ENCODE measurements at regions not wholly inside any gene's neighbourhood (a gene's known extent, or its start where the extent isn't known, plus 50 kb on each side); places are given as distances from the start of the nearest gene placed in this dataset.

GRCh38 chr4:64125354-64125753, 283.9 kb downstream of the TECRL start:
- no peaks in the 10 kb centered on the region for H3K4me1 ChIP-seq (ENCODE audit: control insufficient read depth, low read length)
- no peak overlapping the region for H3K4me3 ChIP-seq (ENCODE audit: low read length)
- TF ChIP-seq CTCF (IDR thresholded peaks at IDR 0.05; ENCODE audit: low read depth, low read length, poor library complexity, severe bottlenecking) (no peak), EZH2phosphoT487 (IDR thresholded peaks at IDR 0.05; ENCODE audit: borderline replicate concordance, low read length) (no peak)
- no peaks in the 10 kb centered on the region; the same call in 1 of the 2 replicates for H3K9me3 ChIP-seq (ENCODE audit: control insufficient read depth, insufficient read depth, low read length)
- H3K27ac ChIP-seq (ENCODE audit: low read depth, low read length): no peak overlapping the region
- H3K27me3 ChIP-seq (ENCODE audit: control insufficient read depth, low read length): no peaks in the 10 kb centered on the region
- H3K4me2 ChIP-seq (ENCODE audit: low read length): no peak overlapping the region
- no peaks in the 10 kb centered on the region for H4K20me1 ChIP-seq (ENCODE audit: control insufficient read depth, insufficient read depth, low read depth, low read length)
- no peaks in the 10 kb centered on the region for H3F3A ChIP-seq (ENCODE audit: control insufficient read depth, insufficient read depth)
- H3K79me2 ChIP-seq (ENCODE audit: control insufficient read depth, low read length): no peaks in the 10 kb centered on the region
- H3K9me2 ChIP-seq (replicated peaks; ENCODE audit: control insufficient read depth, low read length): no peaks in the 10 kb centered on the region
- H3K36me3 ChIP-seq (ENCODE audit: control insufficient read depth, low read length): no peaks in the 10 kb centered on the region

- H3K4me2 ChIP-seq (ENCODE audit: low read length): no peak overlapping the region
- no peak for TF ChIP-seq EZH2phosphoT487 (IDR thresholded peaks at IDR 0.05; ENCODE audit: borderline replicate concordance, low read length)
- no peak for TF ChIP-seq CTCF (IDR thresholded peaks at IDR 0.05; ENCODE audit: low read depth, low read length, poor library complexity, severe bottlenecking)
- no peaks in the 10 kb centered on the region; the same call in 1 of the 2 replicates for H3K9me3 ChIP-seq (ENCODE audit: control insufficient read depth, insufficient read depth, low read length)
- H3K27me3 ChIP-seq (ENCODE audit: control insufficient read depth, low read length): no peaks in the 10 kb centered on the region
- no peak overlapping the region for H3K27ac ChIP-seq (ENCODE audit: low read depth, low read length)
- no peaks in the 10 kb centered on the region for H3K79me2 ChIP-seq (ENCODE audit: control insufficient read depth, low read length)
- H3K36me3 ChIP-seq (ENCODE audit: control insufficient read depth, low read length): no peaks in the 10 kb centered on the region
- no peaks in the 10 kb centered on the region for H3K9me2 ChIP-seq (replicated peaks; ENCODE audit: control insufficient read depth, low read length)
- no peak overlapping the region for H3K4me3 ChIP-seq (ENCODE audit: low read length)
- no peaks in the 10 kb centered on the region for H3F3A ChIP-seq (ENCODE audit: control insufficient read depth, insufficient read depth)
- H4K20me1 ChIP-seq (ENCODE audit: control insufficient read depth, insufficient read depth, low read depth, low read length): no peaks in the 10 kb centered on the region
- no peaks in the 10 kb centered on the region for H3K4me1 ChIP-seq (ENCODE audit: control insufficient read depth, low read length)
Measured at GRCh38 chr4:64121803-64122202, 287.4 kb downstream of the TECRL start.

GRCh38 chr4:64105903-64106302, 303.3 kb downstream of the TECRL start:
- no peaks in the 10 kb centered on the region for H3K79me2 ChIP-seq (ENCODE audit: control insufficient read depth, low read length)
- H3K4me3 ChIP-seq (ENCODE audit: low read length): no peak overlapping the region
- no peak overlapping the region for H3K4me2 ChIP-seq (ENCODE audit: low read length)
- H3K4me1 ChIP-seq (ENCODE audit: control insufficient read depth, low read length): no peaks in the 10 kb centered on the region
- no peak for TF ChIP-seq EZH2phosphoT487 (IDR thresholded peaks at IDR 0.05; ENCODE audit: borderline replicate concordance, low read length)
- no peak for TF ChIP-seq CTCF (IDR thresholded peaks at IDR 0.05; ENCODE audit: low read depth, low read length, poor library complexity, severe bottlenecking)
- H3F3A ChIP-seq (ENCODE audit: control insufficient read depth, insufficient read depth): no peaks in the 10 kb centered on the region
- no peaks in the 10 kb centered on the region for H3K9me2 ChIP-seq (replicated peaks; ENCODE audit: control insufficient read depth, low read length)
- H4K20me1 ChIP-seq (ENCODE audit: control insufficient read depth, insufficient read depth, low read depth, low read length): no peaks in the 10 kb centered on the region
- H3K36me3 ChIP-seq (ENCODE audit: control insufficient read depth, low read length): no peaks in the 10 kb centered on the region
- no peaks in the 10 kb centered on the region for H3K9me3 ChIP-seq (ENCODE audit: control insufficient read depth, insufficient read depth, low read length)
- H3K27me3 ChIP-seq (ENCODE audit: control insufficient read depth, low read length): no peaks in the 10 kb centered on the region
- H3K27ac ChIP-seq (ENCODE audit: low read depth, low read length): no peak overlapping the region

GRCh38 chr4:64095398-64095797, 313.9 kb downstream of the TECRL start:
- no peaks in the 10 kb centered on the region for H4K20me1 ChIP-seq (ENCODE audit: control insufficient read depth, insufficient read depth, low read depth, low read length)
- no peaks in the 10 kb centered on the region for H3F3A ChIP-seq (ENCODE audit: control insufficient read depth, insufficient read depth)
- H3K79me2 ChIP-seq (ENCODE audit: control insufficient read depth, low read length): no peaks in the 10 kb centered on the region
- H3K27ac ChIP-seq (ENCODE audit: low read depth, low read length): no peak overlapping the region
- TF ChIP-seq CTCF (IDR thresholded peaks at IDR 0.05; ENCODE audit: low read depth, low read length, poor library complexity, severe bottlenecking) (no peak), EZH2phosphoT487 (IDR thresholded peaks at IDR 0.05; ENCODE audit: borderline replicate concordance, low read length) (no peak)
- H3K4me2 ChIP-seq (ENCODE audit: low read length): no peak overlapping the region
- H3K9me2 ChIP-seq (replicated peaks; ENCODE audit: control insufficient read depth, low read length): no peaks in the 10 kb centered on the region
- no peaks in the 10 kb centered on the region for H3K9me3 ChIP-seq (ENCODE audit: control insufficient read depth, insufficient read depth, low read length)
- H3K4me1 ChIP-seq (ENCODE audit: control insufficient read depth, low read length): no peaks in the 10 kb centered on the region
- H3K4me3 ChIP-seq (ENCODE audit: low read length): no peak overlapping the region
- no peaks in the 10 kb centered on the region for H3K27me3 ChIP-seq (ENCODE audit: control insufficient read depth, low read length)
- H3K36me3 ChIP-seq (ENCODE audit: control insufficient read depth, low read length): no peaks in the 10 kb centered on the region

Data from DOHH2 (cell line).